B cell (primary cell): ENCODE measurements at regions not wholly inside any gene's neighbourhood (a gene's known extent, or its start where the extent isn't known, plus 50 kb on each side); places are given as distances from the start of the nearest gene placed in this dataset.

Source experiments
- ATAC-seq: fragments of 200-7000 bp; cut with Tn5 transposase; one replicate; pipeline ENCODE4 v1.10.0; 2021; ENCODE audit warnings: low read depth, mild to moderate bottlenecking, moderate number of reproducible peaks, moderate library complexity
- CTCF ChIA-PET: fragments of 350-600 bp; sonication (Branson Sonifier 250); formaldehyde crosslinking; loops from one replicate; lab custom pipeline; 2021; ENCODE audit warnings: antibody characterized with exemption, inconsistent platforms; lab: Charles Lee
- POLR2A ChIA-PET: fragments of 350-600 bp; sonication (Branson Sonifier 250); formaldehyde crosslinking; loops from one replicate; lab custom pipeline; 2021; ENCODE audit warnings: antibody characterized with exemption; lab: Charles Lee
- DNase-seq: peaks from one replicate; pipeline ENCODE4 v3.0.0; 2013
- H2AFZ ChIP-seq: 2 replicates; pipeline ENCODE4 v1.6.1; 2012; ENCODE audit warnings: mild to moderate bottlenecking, low read depth, low read length; ENCODE audit not compliant: insufficient read depth, poor library complexity, severe bottlenecking
- H3K27ac ChIP-seq, 2 donors: 1 replicate in 1 of 2; 2 replicates in 1 of 2; pipeline ENCODE4 v1.5.1; 2012 to 2013; ENCODE audit warnings: low read length in 2 of 2, mild to moderate bottlenecking in 2 of 2, moderate library complexity in 1 of 2
- H3K27me3 ChIP-seq, 4 experiments: fragments of 200-600 bp in 1 of 4; sonication (generic) in 1 of 4; replicated peaks in 1 of 4; 1 replicate in 2 of 4; 2 replicates in 2 of 4; pipeline versions ENCODE4 v1.6.1 to v1.7.0; 2013 to 2016; ENCODE audit warnings: low read length in 3 of 4, mild to moderate bottlenecking in 2 of 4, mixed read lengths in 1 of 4, moderate library complexity in 1 of 4; ENCODE audit not compliant: insufficient read depth in 4 of 4, control insufficient read depth in 3 of 4; ENCODE audit errors: control extremely low read depth in 1 of 4
- H3K36me3 ChIP-seq, 2 experiments: replicated peaks in 1 of 2; 1 replicate in 1 of 2; 2 replicates in 1 of 2; pipeline versions ENCODE4 v1.6.1 to v1.7.1; 2013; ENCODE audit warnings: low read length in 1 of 2; ENCODE audit not compliant: insufficient read depth in 2 of 2, control insufficient read depth in 1 of 2; ENCODE audit errors: control extremely low read depth in 1 of 2, extremely low read depth in 1 of 2
- H3K4me1 ChIP-seq, 2 donors: fragments of 200-600 bp in 1 of 2; sonication (generic) in 1 of 2; 1 replicate in 1 of 2; 2 replicates in 1 of 2; pipeline versions ENCODE4 v1.5.1 to v1.6.1; 2013 to 2017; ENCODE audit warnings: low read length in 2 of 2; ENCODE audit not compliant: control insufficient read depth in 2 of 2, insufficient read depth in 2 of 2
- H3K4me2 ChIP-seq: replicated peaks from 2 replicates; pipeline ENCODE3; 2012; ENCODE audit warnings: mild to moderate bottlenecking, low read depth, low read length; ENCODE audit not compliant: poor library complexity, severe bottlenecking
- H3K4me3 ChIP-seq, 5 experiments: fragments of 200-600 bp in 1 of 5; sonication (generic) in 1 of 5; 1 replicate in 3 of 5; 2 replicates in 2 of 5; pipeline versions ENCODE4 v1.5.1 to v1.7.0; 2011 to 2016; ENCODE audit warnings: low read length in 4 of 5, mild to moderate bottlenecking in 4 of 5, low read depth in 2 of 5, control low read depth in 1 of 5, moderate library complexity in 1 of 5; ENCODE audit not compliant: insufficient read depth in 1 of 5; ENCODE audit errors: control extremely low read depth in 1 of 5, extremely low read depth in 1 of 5
- H3K79me2 ChIP-seq: fragments of 200-600 bp; sonication (generic); one replicate; pipeline ENCODE4 v1.6.0; 2016; ENCODE audit warnings: low read length; ENCODE audit not compliant: control insufficient read depth, insufficient read depth
- H3K9ac ChIP-seq: fragments of 200-600 bp; sonication (generic); 2 replicates; pipeline ENCODE4 v1.6.1; 2017; ENCODE audit warnings: mild to moderate bottlenecking, low read length, moderate library complexity
- H3K9me3 ChIP-seq, 3 donors: one replicate each; pipeline versions ENCODE4 v1.6.1 to v1.7.1; 2013; ENCODE audit warnings: low read length in 2 of 3; ENCODE audit not compliant: control insufficient read depth in 2 of 3, insufficient read depth in 1 of 3; ENCODE audit errors: control extremely low read depth in 1 of 3
- H4K20me1 ChIP-seq: 2 replicates; pipeline ENCODE4 v1.6.0; 2012; ENCODE audit warnings: mild to moderate bottlenecking, low read length; ENCODE audit not compliant: insufficient read depth, control insufficient read depth, poor library complexity, severe bottlenecking
- H3K27ac Mint-ChIP-seq: one replicate; pipeline ENCODE4 v1.8.0; 2021; ENCODE audit warnings: mixed read lengths
- H3K27me3 Mint-ChIP-seq: one replicate; pipeline ENCODE4 v1.8.0; 2021; ENCODE audit warnings: mixed read lengths
- H3K4me1 Mint-ChIP-seq: one replicate; pipeline ENCODE4 v1.8.0; 2021; ENCODE audit warnings: mixed read lengths
- H3K4me3 Mint-ChIP-seq: one replicate; pipeline ENCODE4 v1.8.0; 2021; ENCODE audit warnings: mixed read lengths
- H3K9me3 Mint-ChIP-seq: one replicate; pipeline ENCODE4 v1.8.0; 2022; ENCODE audit warnings: mixed read lengths; ENCODE audit not compliant: insufficient read depth
- EZH2 ChIP-seq: IDR thresholded peaks from 2 replicates; pipeline ENCODE4 v1.6.1; 2012; ENCODE audit warnings: borderline replicate concordance, low read depth, mild to moderate bottlenecking, moderate library complexity, low read length; ENCODE audit not compliant: insufficient read depth, poor library complexity, severe bottlenecking
- WGBS: methylation state at CpG from one replicate; pipeline ENCODE4 v1.1.5; 2013; ENCODE audit warnings: missing lambda C conversion rate; ENCODE audit not compliant: insufficient coverage; 5-methylcytosine and 5-hydroxymethylcytosine counted together
- intact Hi-C: fragments of 100-400 bp; cut with micrococcal nuclease; formaldehyde crosslinking; loops from one replicate; pipeline ENCODE4 v1.10.0; 2022
- TF ChIP-seq, protein P1 (sequence below): fragments of 200-600 bp; IDR thresholded peaks from one replicate; pipeline ENCODE4 v1.8.0; 2022; ENCODE audit warnings: antibody characterized with exemption, mild to moderate bottlenecking

GRCh38 chr10:83592337-83592935 lies 546.9 kb upstream of the GHITM start:
- no peaks in the 10 kb centered on the region for H3K27me3 Mint-ChIP-seq
- DNase-seq, result no peak
- H3K4me3 Mint-ChIP-seq, result no peak overlapping the region

DNA sequence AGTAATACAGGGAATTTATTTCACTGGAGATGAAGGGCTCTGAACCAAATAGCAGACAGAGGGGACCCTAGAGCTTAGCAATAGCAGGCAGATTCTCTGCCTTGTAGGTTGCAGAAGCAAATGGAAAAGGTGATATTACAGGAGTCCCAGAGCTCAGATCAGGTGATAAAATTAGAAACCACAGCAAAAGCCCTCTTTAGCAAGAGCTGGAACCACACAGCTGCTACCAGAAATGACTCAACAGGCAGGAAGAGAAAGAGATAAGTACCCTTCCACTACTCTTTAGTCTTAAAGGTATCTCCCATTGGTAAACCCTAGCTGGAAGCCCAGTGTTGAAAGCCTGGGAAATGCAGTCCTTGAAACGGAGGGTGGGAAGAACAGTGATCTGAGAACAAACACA lies 535.6 kb upstream of the GHITM start:
- Histone ChIP-seq H3K4me2 (no peak overlapping the region), H3K4me3 (no peak overlapping the region), H3K9me3 (peaks cover 0 to 4% (median 0%) of the 10 kb centered on the region in 3 donors), H3K36me3 (no peaks in the 10 kb centered on the region), H3K79me2 (no peaks in the 10 kb centered on the region), H3K27ac (no peak overlapping the region), H3K27me3 (no peaks in the 10 kb centered on the region), H3K4me1 (no peaks in the 10 kb centered on the region), H3K9ac (no peak overlapping the region), H2AFZ (no peak overlapping the region), H4K20me1 (no peaks in the 10 kb centered on the region)
- peaks cover 4% of the 10 kb centered on the region for H3K9me3 Mint-ChIP-seq
- DNase-seq (no peak), ATAC-seq (no peak)
- TF ChIP-seq EZH2, result no peak
- TF ChIP-seq, protein P1, sequence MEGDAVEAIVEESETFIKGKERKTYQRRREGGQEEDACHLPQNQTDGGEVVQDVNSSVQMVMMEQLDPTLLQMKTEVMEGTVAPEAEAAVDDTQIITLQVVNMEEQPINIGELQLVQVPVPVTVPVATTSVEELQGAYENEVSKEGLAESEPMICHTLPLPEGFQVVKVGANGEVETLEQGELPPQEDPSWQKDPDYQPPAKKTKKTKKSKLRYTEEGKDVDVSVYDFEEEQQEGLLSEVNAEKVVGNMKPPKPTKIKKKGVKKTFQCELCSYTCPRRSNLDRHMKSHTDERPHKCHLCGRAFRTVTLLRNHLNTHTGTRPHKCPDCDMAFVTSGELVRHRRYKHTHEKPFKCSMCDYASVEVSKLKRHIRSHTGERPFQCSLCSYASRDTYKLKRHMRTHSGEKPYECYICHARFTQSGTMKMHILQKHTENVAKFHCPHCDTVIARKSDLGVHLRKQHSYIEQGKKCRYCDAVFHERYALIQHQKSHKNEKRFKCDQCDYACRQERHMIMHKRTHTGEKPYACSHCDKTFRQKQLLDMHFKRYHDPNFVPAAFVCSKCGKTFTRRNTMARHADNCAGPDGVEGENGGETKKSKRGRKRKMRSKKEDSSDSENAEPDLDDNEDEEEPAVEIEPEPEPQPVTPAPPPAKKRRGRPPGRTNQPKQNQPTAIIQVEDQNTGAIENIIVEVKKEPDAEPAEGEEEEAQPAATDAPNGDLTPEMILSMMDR, result no peak
- H3K27ac Mint-ChIP-seq, result no peak overlapping the region
- WGBS, result no CpG with 5 or more reads among the region's 1 CpG
- H3K4me1 Mint-ChIP-seq, result no peaks in the 10 kb centered on the region
- intact Hi-C loops, result no loop called here
- ChIA-PET CTCF (no interaction called here), POLR2A (no interaction called here)
- no peak overlapping the region for H3K4me3 Mint-ChIP-seq
- H3K27me3 Mint-ChIP-seq, result no peaks in the 10 kb centered on the region

More at GRCh38 chr10:83592337-83592935, 546.9 kb upstream of the GHITM start:
- H3K9ac ChIP-seq, result no peak overlapping the region
- H3K4me2 ChIP-seq, result no peak overlapping the region
- Mint-ChIP-seq H3K27ac (no peak overlapping the region), H3K4me1 (no peaks in the 10 kb centered on the region), H3K9me3 (peaks cover 8% of the 10 kb centered on the region)
- POLR2A ChIA-PET, result no interaction called here
- no peak overlapping the region for H2AFZ ChIP-seq
- TF ChIP-seq, protein P1, result no peak
- no peak for TF ChIP-seq EZH2
- no peak overlapping the region for H3K4me3 ChIP-seq
- H3K27me3 ChIP-seq, result no peaks in the 10 kb centered on the region
- ATAC-seq, result no peak
- no CpG with 5 or more reads among the region's 1 CpG for WGBS
- intact Hi-C loops, result no loop called here
- no peaks in the 10 kb centered on the region for H3K36me3 ChIP-seq
- no peaks in the 10 kb centered on the region for H3K4me1 ChIP-seq
- peaks cover 0 to 3% (median 1%) of the 10 kb centered on the region in 3 donors for H3K9me3 ChIP-seq
- no peaks in the 10 kb centered on the region for H3K79me2 ChIP-seq
- H4K20me1 ChIP-seq, result no peaks in the 10 kb centered on the region
- CTCF ChIA-PET, result no interaction called here
- H3K27ac ChIP-seq, result no peak overlapping the region
